Osteoblast (primary cell): ENCODE measurements at regions not wholly inside any gene's neighbourhood (a gene's known extent, or its start where the extent isn't known, plus 50 kb on each side); places are given as distances from the start of the nearest gene placed in this dataset.
"Not testable (repeated sequence)": the region's sequence is repeated elsewhere in the genome, so short reads cannot be mapped to it uniquely, and the experiment has no call there.

Source experiments
- DNase-seq: peaks from one replicate; pipeline ENCODE4 v3.0.0; 2011; ENCODE audit warnings: low spot score, mixed read lengths; ENCODE audit not compliant: insufficient read length; ENCODE audit errors: missing footprints
- H2AFZ ChIP-seq: 2 replicates; pipeline ENCODE4 v1.6.0; 2011; ENCODE audit warnings: mild to moderate bottlenecking, low read length
- H3K27ac ChIP-seq: 2 replicates; pipeline ENCODE4 v1.5.1; 2011; ENCODE audit warnings: mild to moderate bottlenecking, low read depth, low read length, moderate library complexity
- H3K27me3 ChIP-seq: 2 replicates; pipeline ENCODE4 v1.6.0; 2012; ENCODE audit warnings: mild to moderate bottlenecking, control low read depth, inconsistent platforms, low read length, moderate library complexity; ENCODE audit not compliant: insufficient read depth
- H3K36me3 ChIP-seq: 2 replicates; pipeline ENCODE4 v1.5.1; 2011; ENCODE audit warnings: mild to moderate bottlenecking, low read length, control low read depth, moderate library complexity; ENCODE audit not compliant: insufficient read depth
- H3K4me1 ChIP-seq: 2 replicates; pipeline ENCODE4 v1.5.1; 2011; ENCODE audit warnings: mild to moderate bottlenecking, low read length, control low read depth, moderate library complexity; ENCODE audit not compliant: insufficient read depth
- H3K4me2 ChIP-seq: 2 replicates; pipeline ENCODE4 v1.6.0; 2011; ENCODE audit warnings: mild to moderate bottlenecking, low read length; ENCODE audit not compliant: insufficient read depth
- H3K4me3 ChIP-seq: fragments of 200-600 bp; sonication (generic); 3 replicates; pipeline ENCODE4 v1.5.1; 2012; ENCODE audit warnings: mild to moderate bottlenecking, low read length, inconsistent platforms; ENCODE audit not compliant: insufficient read depth
- H3K79me2 ChIP-seq: 2 replicates; pipeline ENCODE4 v1.6.0; 2012; ENCODE audit warnings: mild to moderate bottlenecking, low read length, control low read depth, inconsistent platforms; ENCODE audit not compliant: insufficient read depth
- H3K9me3 ChIP-seq: 2 replicates; pipeline ENCODE4 v1.5.1; 2011; ENCODE audit warnings: low read depth, low read length, control low read depth
- H4K20me1 ChIP-seq: 2 replicates; pipeline ENCODE4 v1.6.0; 2012; ENCODE audit warnings: mild to moderate bottlenecking, low read length, control low read depth; ENCODE audit not compliant: insufficient read depth
- CTCF ChIP-seq: IDR thresholded peaks from 2 replicates; pipeline ENCODE4 v1.5.1; 2011; ENCODE audit warnings: mild to moderate bottlenecking, low read depth, low read length, moderate library complexity; ENCODE audit errors: extremely low read depth

DNA sequence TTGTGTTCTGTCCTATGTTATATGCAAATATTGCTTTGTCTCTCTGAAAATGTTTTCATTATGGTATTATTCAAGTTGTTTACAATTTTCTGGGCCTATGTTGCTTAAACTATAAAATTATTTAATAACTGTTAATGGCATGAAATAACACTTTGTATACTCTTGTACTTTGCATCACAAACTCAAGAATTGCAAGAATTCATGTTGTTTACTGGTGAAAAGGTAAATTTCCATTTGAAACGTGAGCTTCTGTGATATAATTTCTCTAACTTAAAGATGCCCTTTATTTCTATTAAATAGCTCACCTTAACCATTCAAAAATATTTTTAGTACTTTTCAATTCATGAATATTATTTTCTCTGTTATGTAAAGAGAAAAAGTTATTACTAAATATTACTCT lies 1504.2 kb downstream of the SUCLG1 start:
- H3K4me1 ChIP-seq, result no peaks in the 10 kb centered on the region
- H3K4me3 ChIP-seq, result no peak overlapping the region
- DNase-seq, result no peak

GRCh38 chr2:82939211-82939610 lies 1519.9 kb downstream of the SUCLG1 start:
- Histone ChIP-seq H3K9me3 (no peaks in the 10 kb centered on the region), H3K27ac (no peak overlapping the region), H3K36me3 (no peaks in the 10 kb centered on the region), H3K4me2 (no peak overlapping the region), H3K4me3 (no peak overlapping the region), H2AFZ (no peak overlapping the region), H3K79me2 (no peaks in the 10 kb centered on the region), H3K27me3 (no peaks in the 10 kb centered on the region), H4K20me1 (no peaks in the 10 kb centered on the region), H3K4me1 (no peaks in the 10 kb centered on the region)
- TF ChIP-seq CTCF, result no peak
- DNase-seq, result no peak

More for the DNA sequence above, 1504.2 kb downstream of the SUCLG1 start:
- Histone ChIP-seq H3K9me3 (no peaks in the 10 kb centered on the region), H3K4me2 (no peak overlapping the region), H3K27ac (no peak overlapping the region), H4K20me1 (no peaks in the 10 kb centered on the region), H2AFZ (no peak overlapping the region), H3K27me3 (no peaks in the 10 kb centered on the region), H3K79me2 (no peaks in the 10 kb centered on the region), H3K36me3 (no peaks in the 10 kb centered on the region)
- TF ChIP-seq CTCF, result no peak

- not testable (repeated sequence) for H3K27ac ChIP-seq, H3K4me1 ChIP-seq, H3K79me2 ChIP-seq, H3K9me3 ChIP-seq, H4K20me1 ChIP-seq, H2AFZ ChIP-seq, DNase-seq, H3K4me2 ChIP-seq, H3K27me3 ChIP-seq, H3K4me3 ChIP-seq, H3K36me3 ChIP-seq
Measured at GRCh38 chr2:82938321-82938845, 1520.7 kb downstream of the SUCLG1 start.

GRCh38 chr2:82913566-82913965 lies 1545.5 kb downstream of the SUCLG1 start:
- H3K79me2 ChIP-seq, result no peaks in the 10 kb centered on the region
- H3K27ac ChIP-seq, result no peak overlapping the region
- no peaks in the 10 kb centered on the region for H3K4me1 ChIP-seq
- no peak overlapping the region for H3K4me3 ChIP-seq
- H4K20me1 ChIP-seq, result no peaks in the 10 kb centered on the region
- no peak for DNase-seq
- H3K9me3 ChIP-seq, result no peaks in the 10 kb centered on the region
- TF ChIP-seq CTCF, result no peak
- no peak overlapping the region for H3K4me2 ChIP-seq
- H2AFZ ChIP-seq, result no peak overlapping the region
- H3K36me3 ChIP-seq, result no peaks in the 10 kb centered on the region
- H3K27me3 ChIP-seq, result no peaks in the 10 kb centered on the region

DNA sequence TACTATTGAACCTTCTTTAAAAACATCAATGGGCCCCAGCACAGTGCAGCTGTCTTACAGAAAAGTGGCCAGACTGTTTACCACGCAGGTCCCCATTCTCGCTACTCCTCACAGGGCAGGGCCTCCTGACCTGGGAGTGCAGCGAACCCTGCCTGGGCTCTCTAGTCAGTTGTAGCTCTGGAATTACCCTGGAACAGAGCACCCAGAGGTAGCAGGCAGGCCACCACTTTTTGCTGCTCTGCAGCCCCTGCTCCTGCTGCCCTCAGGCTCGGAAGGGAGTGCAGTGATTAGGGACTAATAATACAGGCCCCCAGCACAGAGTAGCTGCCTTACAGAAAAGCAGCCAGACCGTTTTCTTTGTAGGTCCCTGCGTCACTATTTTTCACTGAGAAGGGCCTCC lies 1563.0 kb downstream of the SUCLG1 start:
- no peak overlapping the region for H2AFZ ChIP-seq
- H3K79me2 ChIP-seq, result no peaks in the 10 kb centered on the region
- no peaks in the 10 kb centered on the region for H3K27me3 ChIP-seq
- no peak overlapping the region for H3K4me2 ChIP-seq
- DNase-seq, result no peak
- no peaks in the 10 kb centered on the region for H4K20me1 ChIP-seq
- TF ChIP-seq CTCF, result no peak
- H3K4me1 ChIP-seq, result no peaks in the 10 kb centered on the region
- H3K36me3 ChIP-seq, result no peaks in the 10 kb centered on the region
- H3K27ac ChIP-seq, result no peak overlapping the region
- H3K4me3 ChIP-seq, result no peak overlapping the region
- no peaks in the 10 kb centered on the region for H3K9me3 ChIP-seq
